ENCODE measurements at regions not wholly inside any gene's neighbourhood (a gene's known extent, or its start where the extent isn't known, plus 50 kb on each side); places are given as distances from the start of the nearest gene placed in this dataset.

GRCh38 chr2:33672389-33672788, 73.3 kb upstream of the FAM98A start:
- TF ChIP-seq CTCF (IDR thresholded peaks at IDR 0.05): no peak
- no peak for TF ChIP-seq POLR2A (IDR thresholded peaks at IDR 0.05)
- Histone ChIP-seq H3K36me3 (replicated peaks in 1 of 2; ENCODE audit: insufficient read depth in 1 of 2, low read depth in 2 of 2) (no peaks in the 10 kb centered on the region), H3K9me3 (no peaks in the 10 kb centered on the region), H3K27me3 (no peaks in the 10 kb centered on the region), H3K27ac (no peak overlapping the region), H3K4me3 (no peak overlapping the region), H3K4me1 (no peaks in the 10 kb centered on the region)
- 90 to 93% methylated on average over 1 of the region's 1 CpG for WGBS, 2 donors
- ATAC-seq (no peak), DNase-seq (no peak)
- intact Hi-C loops (cut with DNase I): no loop called here

- Histone ChIP-seq H3K4me1 (no peaks in the 10 kb centered on the region), H3K27ac (no peak overlapping the region), H3K27me3 (no peaks in the 10 kb centered on the region), H3K9me3 (no peaks in the 10 kb centered on the region), H3K36me3 (replicated peaks in 1 of 2; ENCODE audit: insufficient read depth in 1 of 2, low read depth in 2 of 2) (no peaks in the 10 kb centered on the region), H3K4me3 (no peak overlapping the region)
- WGBS, 2 donors: 93 to 100% methylated on average over 2 of the region's 2 CpGs
- no peak for ATAC-seq
- no peak for TF ChIP-seq POLR2A (IDR thresholded peaks at IDR 0.05)
- no peak for DNase-seq
- intact Hi-C loops (cut with DNase I): no loop called here
Observed at GRCh38 chr2:33671198-33671597, 72.1 kb upstream of the FAM98A start.

- Histone ChIP-seq H3K9me3 (no peaks in the 10 kb centered on the region), H3K27ac (no peak overlapping the region), H3K36me3 (replicated peaks in 1 of 2; ENCODE audit: insufficient read depth in 1 of 2, low read depth in 2 of 2) (no peaks in the 10 kb centered on the region), H3K4me1 (no peaks in the 10 kb centered on the region), H3K27me3 (no peaks in the 10 kb centered on the region), H3K4me3 (no peak overlapping the region)
- intact Hi-C loops (cut with DNase I): no loop called here
- ATAC-seq (no peak), DNase-seq (no peak)
- TF ChIP-seq CTCF (IDR thresholded peaks at IDR 0.05): no peak
- no peak for TF ChIP-seq POLR2A (IDR thresholded peaks at IDR 0.05)
- 79 to 83% methylated on average over 4 of the region's 4 CpGs for WGBS, 2 donors
Observed at GRCh38 chr2:33670392-33670937, 71.4 kb upstream of the FAM98A start.

- no peak for ATAC-seq
- Histone ChIP-seq H3K9me3 (no peaks in the 10 kb centered on the region), H3K4me3 (no peak overlapping the region), H3K27ac (no peak overlapping the region), H3K27me3 (no peaks in the 10 kb centered on the region), H3K4me1 (no peaks in the 10 kb centered on the region), H3K36me3 (replicated peaks in 1 of 2; ENCODE audit: insufficient read depth in 1 of 2, low read depth in 2 of 2) (no peaks in the 10 kb centered on the region)
- 55 to 56% methylated on average over 4 of the region's 4 CpGs for WGBS, 2 donors
- no peak for DNase-seq
- intact Hi-C loops (cut with DNase I): no loop called here
- TF ChIP-seq CTCF (IDR thresholded peaks at IDR 0.05) (no peak), POLR2A (IDR thresholded peaks at IDR 0.05) (no peak)
Observed at GRCh38 chr2:33666879-33667278, 67.8 kb upstream of the FAM98A start.

- DNase-seq: no peak
- H3K27ac ChIP-seq: no peak overlapping the region
- H3K36me3 ChIP-seq (replicated peaks in 1 of 2; ENCODE audit: insufficient read depth in 1 of 2, low read depth in 2 of 2): no peaks in the 10 kb centered on the region
- intact Hi-C loops (cut with DNase I): no loop called here
- no peaks in the 10 kb centered on the region for H3K9me3 ChIP-seq
- TF ChIP-seq POLR2A (IDR thresholded peaks at IDR 0.05) (no peak), CTCF (IDR thresholded peaks at IDR 0.05) (no peak)
- H3K4me3 ChIP-seq: no peak overlapping the region
- H3K27me3 ChIP-seq: no peaks in the 10 kb centered on the region
- 92 to 97% methylated on average over 1 of the region's 1 CpG for WGBS, 2 donors
- no peaks in the 10 kb centered on the region for H3K4me1 ChIP-seq
- no peak for ATAC-seq
Observed at GRCh38 chr2:33665039-33665438, 65.9 kb upstream of the FAM98A start.
